ENCODE measurements at regions not wholly inside any gene's neighbourhood (a gene's known extent, or its start where the extent isn't known, plus 50 kb on each side); places are given as distances from the start of the nearest gene placed in this dataset.

DNA sequence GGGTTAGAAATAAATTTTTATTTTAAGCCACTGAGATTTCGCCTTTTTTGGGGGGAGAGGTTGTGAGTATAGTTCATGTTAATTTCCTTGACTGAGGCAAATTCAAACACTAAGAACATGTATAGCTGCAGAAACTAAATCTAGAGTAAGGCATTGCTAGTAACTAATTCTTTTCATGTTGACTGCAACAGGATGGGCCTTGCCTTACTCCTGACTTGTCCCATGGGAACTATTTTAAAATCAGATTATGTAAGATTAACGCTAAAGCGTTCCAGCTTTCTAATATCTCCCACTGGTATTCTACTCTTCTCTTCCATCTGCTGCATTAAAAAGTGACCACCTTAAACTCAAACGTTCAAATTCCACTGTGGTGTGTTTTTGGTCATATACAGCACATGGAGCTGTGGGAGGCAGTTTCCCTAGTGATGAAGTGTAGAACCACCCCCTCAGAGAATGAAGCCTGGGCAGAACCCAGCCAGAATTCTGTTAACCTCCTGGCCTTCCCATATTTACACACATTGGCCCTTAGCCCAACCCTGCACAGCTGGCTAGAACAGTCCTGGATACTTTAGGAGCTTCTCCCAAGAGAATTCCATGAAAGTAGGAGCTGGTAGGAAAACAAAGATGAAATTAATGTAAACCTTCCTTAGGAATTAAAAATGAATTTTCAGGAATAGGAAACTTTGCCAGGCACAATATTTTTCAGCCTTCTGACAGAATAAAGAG lies 687.8 kb downstream of the SLC4A3 start:
- TF ChIP-seq, protein P1, sequence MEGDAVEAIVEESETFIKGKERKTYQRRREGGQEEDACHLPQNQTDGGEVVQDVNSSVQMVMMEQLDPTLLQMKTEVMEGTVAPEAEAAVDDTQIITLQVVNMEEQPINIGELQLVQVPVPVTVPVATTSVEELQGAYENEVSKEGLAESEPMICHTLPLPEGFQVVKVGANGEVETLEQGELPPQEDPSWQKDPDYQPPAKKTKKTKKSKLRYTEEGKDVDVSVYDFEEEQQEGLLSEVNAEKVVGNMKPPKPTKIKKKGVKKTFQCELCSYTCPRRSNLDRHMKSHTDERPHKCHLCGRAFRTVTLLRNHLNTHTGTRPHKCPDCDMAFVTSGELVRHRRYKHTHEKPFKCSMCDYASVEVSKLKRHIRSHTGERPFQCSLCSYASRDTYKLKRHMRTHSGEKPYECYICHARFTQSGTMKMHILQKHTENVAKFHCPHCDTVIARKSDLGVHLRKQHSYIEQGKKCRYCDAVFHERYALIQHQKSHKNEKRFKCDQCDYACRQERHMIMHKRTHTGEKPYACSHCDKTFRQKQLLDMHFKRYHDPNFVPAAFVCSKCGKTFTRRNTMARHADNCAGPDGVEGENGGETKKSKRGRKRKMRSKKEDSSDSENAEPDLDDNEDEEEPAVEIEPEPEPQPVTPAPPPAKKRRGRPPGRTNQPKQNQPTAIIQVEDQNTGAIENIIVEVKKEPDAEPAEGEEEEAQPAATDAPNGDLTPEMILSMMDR (IDR thresholded peaks at IDR 0.05; ENCODE audit: poor library complexity) = no peak
- TF ChIP-seq EZH2phosphoT487 (IDR thresholded peaks at IDR 0.05; ENCODE audit: low read depth, severe bottlenecking, unreplicated experiment) = no peak
- TF ChIP-seq EZH2 (IDR thresholded peaks at IDR 0.05; ENCODE audit: borderline replicate concordance) = no peak

Measured in hepatocyte (in vitro differentiated cells).